A549 (cell line): ENCODE measurements at regions not wholly inside any gene's neighbourhood (a gene's known extent, or its start where the extent isn't known, plus 50 kb on each side); places are given as distances from the start of the nearest gene placed in this dataset.

Source experiments
- ATAC-seq, 2 experiments: fragments of 200-7000 bp in 1 of 2; fragments of >200 bp in 1 of 2; cut with Nextera tagmentation in 1 of 2; cut with Tn5 transposase in 1 of 2; 3 replicates each; pipeline versions ENCODE4 v1.8.0 to v1.9.1; 2018 to 2020; ENCODE audit warnings: mild to moderate bottlenecking in 1 of 2, moderate library complexity in 1 of 2
- CTCF ChIA-PET: fragments of 300-600 bp; sonication (Branson Sonifier 250); formaldehyde crosslinking; extraction: SDS; loops from one replicate; lab custom pipeline; 2021; ENCODE audit warnings: antibody characterized with exemption, inconsistent platforms; lab: Yijun Ruan, JAX
- POLR2A ChIA-PET: fragments of 350-600 bp; formaldehyde crosslinking; extraction: SDS; loops from one replicate; lab custom pipeline; 2021; ENCODE audit warnings: antibody characterized with exemption, inconsistent platforms; lab: Yijun Ruan, JAX
- DNase-seq, 2 experiments: peaks; one replicate each; pipeline versions ENCODE4 v3.0.0 to v3.0.0-alpha.2; 2011 to 2016; ENCODE audit warnings: low read depth in 1 of 2, low spot score in 1 of 2
- FAIRE-seq: peaks from 2 replicates; lab custom pipeline; 2011; peaks lifted over from hg19 to GRCh38; lab: Jason Lieb, UNC
- H3K27ac ChIP-seq, 2 experiments: fragments of >200 bp; sonication (Bioruptor Twin); formaldehyde crosslinking; 3 replicates each; pipeline ENCODE4 v1.5.1; 2016 to 2017
- H3K4me1 ChIP-seq: fragments of >200 bp; sonication (Bioruptor Twin); formaldehyde crosslinking; 3 replicates; pipeline ENCODE4 v1.6.1; 2016
- H3K4me2 ChIP-seq: fragments of >200 bp; sonication (Bioruptor Twin); formaldehyde crosslinking; 3 replicates; pipeline ENCODE4 v1.6.1; 2016
- H3K4me3 ChIP-seq: fragments of >200 bp; sonication (Bioruptor Twin); formaldehyde crosslinking; 3 replicates; pipeline ENCODE4 v1.5.1; 2016
- H3K9me3 ChIP-seq: fragments of >200 bp; sonication (Bioruptor Twin); formaldehyde crosslinking; 3 replicates; pipeline ENCODE4 v1.6.1; 2016
- BHLHE40 ChIP-seq: IDR thresholded peaks from 2 replicates; pipeline ENCODE4 v1.6.1; 2012; ENCODE audit warnings: low read depth, low read length, inconsistent platforms
- CEBPB ChIP-seq, 2 experiments: fragments of >200 bp in 1 of 2; sonication (Bioruptor Twin) in 1 of 2; formaldehyde crosslinking in 1 of 2; IDR thresholded peaks; 2 replicates each; pipeline ENCODE4 v1.6.1; 2012 to 2016
- CHD2 ChIP-seq: fragments of 150-350 bp; IDR thresholded peaks from 2 replicates; pipeline ENCODE4 v1.6.1; 2014; ENCODE audit warnings: low read length; ENCODE audit not compliant: partially characterized antibody
- CHD4 ChIP-seq: fragments of 200-600 bp; sonication (generic); IDR thresholded peaks from 2 replicates; pipeline ENCODE4 v1.6.1; 2016; ENCODE audit warnings: antibody characterized with exemption, mild to moderate bottlenecking, borderline replicate concordance
- CTCF ChIP-seq: fragments of >200 bp; sonication (Bioruptor Twin); formaldehyde crosslinking; IDR thresholded peaks from 3 replicates; pipeline ENCODE4 v1.5.1; 2016
- E2F6 ChIP-seq: IDR thresholded peaks from 2 replicates; pipeline ENCODE4 v1.6.1; 2012; ENCODE audit warnings: low read depth, borderline replicate concordance
- FOSB ChIP-seq: fragments of 250-450 bp; sonication (Bioruptor Pico); IDR thresholded peaks from 2 replicates; pipeline ENCODE4 v1.5.0; 2020; ENCODE audit warnings: mild to moderate bottlenecking, moderate library complexity
- HOXB5 ChIP-seq: fragments of 250-450 bp; sonication (Bioruptor Pico); IDR thresholded peaks from 2 replicates; pipeline ENCODE4 v1.5.0; 2020; ENCODE audit warnings: mild to moderate bottlenecking, moderate library complexity
- JUNB ChIP-seq: fragments of >200 bp; sonication (Bioruptor Twin); formaldehyde crosslinking; IDR thresholded peaks from 2 replicates; pipeline ENCODE4 v1.6.1; 2016
- MAFK ChIP-seq: fragments of 450-650 bp; IDR thresholded peaks from 2 replicates; pipeline ENCODE4 v1.6.1; 2014; ENCODE audit not compliant: partially characterized antibody
- MAZ ChIP-seq: fragments of 150-350 bp; IDR thresholded peaks from 2 replicates; pipeline ENCODE4 v1.6.1; 2014; ENCODE audit warnings: antibody characterized with exemption, low read depth, low read length, borderline replicate concordance
- PHF8 ChIP-seq: fragments of 200-600 bp; sonication (generic); IDR thresholded peaks from 2 replicates; pipeline ENCODE4 v1.6.1; 2016; ENCODE audit warnings: low read depth, mild to moderate bottlenecking, antibody characterized with exemption, moderate library complexity, borderline replicate concordance
- POLR2A ChIP-seq: IDR thresholded peaks from 2 replicates; pipeline ENCODE4 v1.6.1; 2012; ENCODE audit warnings: mild to moderate bottlenecking, low read length
- POLR2AphosphoS2 ChIP-seq: conservative IDR thresholded peaks from 2 replicates; pipeline ENCODE4 v1.6.1; 2012; ENCODE audit warnings: low read length, improper control_type of control experiment, inconsistent platforms
- REST ChIP-seq: fragments of 200-600 bp; sonication (generic); IDR thresholded peaks from 2 replicates; pipeline ENCODE4 v1.6.1; 2016; ENCODE audit warnings: antibody characterized with exemption, mild to moderate bottlenecking, moderate library complexity
- SMC3 ChIP-seq: fragments of >200 bp; sonication (Bioruptor Twin); formaldehyde crosslinking; IDR thresholded peaks from 3 replicates; pipeline ENCODE4 v1.6.1; 2018; ENCODE audit warnings: inconsistent platforms
- USF2 ChIP-seq: fragments of 450-650 bp; IDR thresholded peaks from 2 replicates; pipeline ENCODE4 v1.6.1; 2014; ENCODE audit warnings: antibody characterized with exemption
- ZC3H11A ChIP-seq: fragments of 450-650 bp; IDR thresholded peaks from 2 replicates; pipeline ENCODE4 v1.6.1; 2014; ENCODE audit warnings: antibody characterized with exemption, mild to moderate bottlenecking
- ZFP36 ChIP-seq: fragments of 450-650 bp; IDR thresholded peaks from 2 replicates; pipeline ENCODE4 v1.6.1; 2014; ENCODE audit warnings: borderline replicate concordance; ENCODE audit not compliant: partially characterized antibody
- WGBS: methylation state at CpG from one replicate; pipeline ENCODE4 v1.1.6; 2017; ENCODE audit errors: missing lambda C conversion rate; 5-methylcytosine and 5-hydroxymethylcytosine counted together
- TF ChIP-seq, protein P1 (sequence below): fragments of >200 bp; sonication (Bioruptor Twin); formaldehyde crosslinking; IDR thresholded peaks from 3 replicates; pipeline ENCODE4 v1.6.1; 2016
- TF ChIP-seq, protein P2 (sequence below): fragments of 250-450 bp; sonication (Bioruptor Pico); IDR thresholded peaks from 2 replicates; pipeline ENCODE4 v1.5.0; 2021; ENCODE audit warnings: mild to moderate bottlenecking, moderate library complexity, borderline replicate concordance

DNA sequence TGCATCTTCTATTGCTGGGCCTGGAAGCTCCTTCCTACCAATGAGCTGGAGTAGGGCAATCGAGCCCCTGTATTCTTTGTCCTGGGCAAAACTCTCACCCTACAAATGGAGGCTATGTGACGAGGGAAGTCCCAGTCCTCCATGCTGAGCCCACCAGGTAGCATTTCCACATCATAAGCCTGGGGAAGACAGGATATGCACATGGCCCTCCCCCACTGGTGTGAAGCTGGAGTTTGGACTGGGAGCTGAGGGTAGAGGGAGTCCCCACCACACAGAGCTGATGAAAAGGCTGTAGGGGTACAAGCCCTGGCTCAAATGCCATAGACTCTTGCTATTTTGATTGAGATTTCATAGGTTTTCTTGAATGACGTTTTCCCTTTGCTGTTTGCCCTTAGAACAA is 99.5 kb upstream of the FOXC1 start (continued):
- TF ChIP-seq REST (no peak), CEBPB (IDR thresholded peaks at IDR 0.05) (no peak)

DNA sequence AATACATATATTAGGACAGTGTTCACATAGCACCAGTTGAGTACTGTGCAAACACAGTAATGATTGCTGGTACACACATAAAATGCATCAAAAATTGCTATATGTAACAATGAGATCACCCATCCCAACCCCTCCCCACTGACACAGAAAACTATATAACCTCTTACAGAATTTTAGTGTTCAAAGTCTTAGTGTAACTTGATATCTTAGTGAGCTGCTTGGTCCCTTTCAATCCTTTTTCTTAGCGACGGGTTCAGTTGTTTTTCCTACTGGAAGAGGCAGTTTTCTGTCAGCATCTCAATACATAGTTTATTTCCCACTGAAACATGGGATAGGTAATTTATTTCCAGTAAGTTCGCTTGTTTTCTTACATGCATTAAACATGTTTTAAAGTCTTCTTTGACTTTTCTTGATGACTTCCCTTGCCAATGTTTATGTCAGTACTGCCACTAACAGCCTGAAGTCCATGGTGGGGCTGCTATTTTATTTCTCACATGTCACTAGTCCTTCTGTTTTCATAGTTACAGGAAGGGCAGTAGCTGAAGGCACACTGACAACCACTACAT is 96.4 kb upstream of the FOXC1 start:
- FAIRE-seq: no peak
- Histone ChIP-seq H3K9me3 (no peaks in the 10 kb centered on the region), H3K4me2 (no peak overlapping the region), H3K4me1 (no peaks in the 10 kb centered on the region), H3K4me3 (no peak overlapping the region), H3K27ac (no peak overlapping the region)
- TF ChIP-seq ZFP36: no peak
- TF ChIP-seq CEBPB (IDR thresholded peaks at IDR 0.05): no peak
- no peak for TF ChIP-seq MAFK
- TF ChIP-seq CHD2: no peak
- TF ChIP-seq HOXB5 (CRISPR knock-in tag): no peak
- no peak for DNase-seq
- ATAC-seq: no peak
- 66% methylated on average over 3 of the region's 3 CpGs for WGBS
- ChIA-PET POLR2A (no interaction called here), CTCF (interaction anchor here (1.6 to 3.1 kb wide), 2 partner anchors 11 to 15 kb away, joined by 4 to 12 read pairs; no protein-coding TSS in a partner anchor)

GRCh38 chr6:1514078-1514477 is 95.6 kb upstream of the FOXC1 start:
- no peak overlapping the region for H3K4me2 ChIP-seq
- no peak for DNase-seq
- 44% methylated on average over 3 of the region's 3 CpGs for WGBS
- no peak for TF ChIP-seq E2F6
- no peak for TF ChIP-seq USF2
- no peak for TF ChIP-seq CEBPB (IDR thresholded peaks at IDR 0.05)
- no peak for TF ChIP-seq CTCF
- no peak for TF ChIP-seq CHD4
- no peak for TF ChIP-seq POLR2AphosphoS2
- TF ChIP-seq POLR2A: no peak
- TF ChIP-seq, all 56 proteins: peak for 0
- ChIA-PET POLR2A (no interaction called here), CTCF (interaction anchor here (0.8 to 3.1 kb wide), 4 partner anchors 10 to 83 kb away, joined by 3 to 12 read pairs (median 4); no protein-coding TSS in a partner anchor)
- Histone ChIP-seq H3K9me3 (no peaks in the 10 kb centered on the region), H3K27ac (no peak overlapping the region), H3K4me1 (no peaks in the 10 kb centered on the region), H3K4me3 (no peak overlapping the region)
- FAIRE-seq: no peak
- no peak for ATAC-seq

DNA sequence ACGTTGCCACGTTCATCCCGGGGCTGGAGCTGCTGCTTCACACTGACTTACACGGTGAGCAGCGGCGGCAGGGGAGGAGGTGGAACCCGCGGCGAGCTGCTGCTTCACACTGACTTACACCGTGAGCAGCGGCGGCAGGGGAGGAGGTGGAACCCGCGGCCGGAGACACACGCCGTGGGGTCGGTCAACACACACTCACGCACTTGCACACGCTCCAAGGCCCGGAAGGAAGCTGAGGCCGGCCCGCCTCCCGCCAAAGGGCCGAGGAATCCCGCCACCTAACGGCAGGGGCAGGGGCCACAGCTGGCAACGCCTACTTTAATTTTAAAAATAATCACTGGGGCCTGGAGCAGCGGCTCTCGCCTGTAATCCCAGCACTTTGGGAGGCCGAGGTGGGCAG is 94.4 kb upstream of the FOXC1 start:
- Histone ChIP-seq H3K27ac (no peak overlapping the region), H3K4me3 (no peak overlapping the region), H3K4me1 (no peaks in the 10 kb centered on the region), H3K9me3 (no peaks in the 10 kb centered on the region), H3K4me2 (no peak overlapping the region)
- TF ChIP-seq PHF8 (no peak), CEBPB (IDR thresholded peaks at IDR 0.05) (no peak), MAZ (no peak), JUNB (no peak), FOSB (no peak), SMC3 (no peak), ZC3H11A (no peak), BHLHE40 (no peak), HOXB5 (CRISPR knock-in tag) (no peak)
- TF ChIP-seq, protein P1, sequence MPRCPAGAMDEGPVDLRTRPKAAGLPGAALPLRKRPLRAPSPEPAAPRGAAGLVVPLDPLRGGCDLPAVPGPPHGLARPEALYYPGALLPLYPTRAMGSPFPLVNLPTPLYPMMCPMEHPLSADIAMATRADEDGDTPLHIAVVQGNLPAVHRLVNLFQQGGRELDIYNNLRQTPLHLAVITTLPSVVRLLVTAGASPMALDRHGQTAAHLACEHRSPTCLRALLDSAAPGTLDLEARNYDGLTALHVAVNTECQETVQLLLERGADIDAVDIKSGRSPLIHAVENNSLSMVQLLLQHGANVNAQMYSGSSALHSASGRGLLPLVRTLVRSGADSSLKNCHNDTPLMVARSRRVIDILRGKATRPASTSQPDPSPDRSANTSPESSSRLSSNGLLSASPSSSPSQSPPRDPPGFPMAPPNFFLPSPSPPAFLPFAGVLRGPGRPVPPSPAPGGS: no peak
- TF ChIP-seq, protein P2, sequence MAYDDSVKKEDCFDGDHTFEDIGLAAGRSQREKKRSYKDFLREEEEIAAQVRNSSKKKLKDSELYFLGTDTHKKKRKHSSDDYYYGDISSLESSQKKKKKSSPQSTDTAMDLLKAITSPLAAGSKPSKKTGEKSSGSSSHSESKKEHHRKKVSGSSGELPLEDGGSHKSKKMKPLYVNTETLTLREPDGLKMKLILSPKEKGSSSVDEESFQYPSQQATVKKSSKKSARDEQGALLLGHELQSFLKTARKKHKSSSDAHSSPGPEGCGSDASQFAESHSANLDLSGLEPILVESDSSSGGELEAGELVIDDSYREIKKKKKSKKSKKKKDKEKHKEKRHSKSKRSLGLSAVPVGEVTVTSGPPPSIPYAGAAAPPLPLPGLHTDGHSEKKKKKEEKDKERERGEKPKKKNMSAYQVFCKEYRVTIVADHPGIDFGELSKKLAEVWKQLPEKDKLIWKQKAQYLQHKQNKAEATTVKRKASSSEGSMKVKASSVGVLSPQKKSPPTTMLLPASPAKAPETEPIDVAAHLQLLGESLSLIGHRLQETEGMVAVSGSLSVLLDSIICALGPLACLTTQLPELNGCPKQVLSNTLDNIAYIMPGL (CRISPR knock-in tag): no peak
- no peak for DNase-seq
- no peak for ATAC-seq
- 63% methylated on average over 9 of the region's 31 CpGs for WGBS
- ChIA-PET POLR2A (no interaction called here), CTCF (interaction anchor here (3.1 kb wide), 1 partner anchor 9 kb away, joined by 12 read pairs; no protein-coding TSS in a partner anchor)
- FAIRE-seq: no peak
